Astrocyte of the cerebellum (primary cell): ENCODE measurements at regions not wholly inside any gene's neighbourhood (a gene's known extent, or its start where the extent isn't known, plus 50 kb on each side); places are given as distances from the start of the nearest gene placed in this dataset.

Source experiments
- DNase-seq: peaks from one replicate; pipeline ENCODE4 v3.0.0-alpha.2; 2011; ENCODE audit warnings: low read depth
- H3K4me3 ChIP-seq: 2 replicates; pipeline ENCODE4 v1.5.1; 2011; ENCODE audit warnings: mild to moderate bottlenecking, low read depth, low read length, moderate library complexity
- CTCF ChIP-seq: IDR thresholded peaks from 2 replicates; pipeline ENCODE4 v1.5.1; 2012; ENCODE audit warnings: low read length, low read depth, moderate library complexity, mild to moderate bottlenecking; ENCODE audit errors: missing control alignments
- in situ Hi-C: cut with HindIII; loops from 2 replicates; pipeline ENCODE4 v1.10.0; 2017; ENCODE audit warnings: low sequenced_read_pairs

- no peak for DNase-seq
- in situ Hi-C loops, result no loop called here
- no peak overlapping the region for H3K4me3 ChIP-seq
- TF ChIP-seq CTCF, result no peak
These were observed 1139.1 kb upstream of the CDH8 start for GRCh38 chr16:63175313-63175712.

- in situ Hi-C loops, result no loop called here
- DNase-seq, result no peak
- TF ChIP-seq CTCF, result no peak
- H3K4me3 ChIP-seq, result no peak overlapping the region
These were observed 1138.6 kb upstream of the CDH8 start for GRCh38 chr16:63174801-63175200.

- DNase-seq, result no peak
- TF ChIP-seq CTCF, result no peak
- H3K4me3 ChIP-seq, result no peak overlapping the region
- in situ Hi-C loops, result no loop called here
These were observed 1135.3 kb upstream of the CDH8 start for GRCh38 chr16:63171545-63171944.

- H3K4me3 ChIP-seq, result no peak overlapping the region
- DNase-seq, result no peak
- in situ Hi-C loops, result no loop called here
- TF ChIP-seq CTCF, result no peak
These were observed 1132.9 kb upstream of the CDH8 start for GRCh38 chr16:63169100-63169499.

GRCh38 chr16:63157818-63158217 is 1121.6 kb upstream of the CDH8 start:
- no peak for TF ChIP-seq CTCF
- no peak overlapping the region for H3K4me3 ChIP-seq
- no peak for DNase-seq
- in situ Hi-C loops, result no loop called here

GRCh38 chr16:63146251-63146650 is 1110.0 kb upstream of the CDH8 start:
- DNase-seq, result no peak
- TF ChIP-seq CTCF, result no peak
- in situ Hi-C loops, result no loop called here

GRCh38 chr16:63145411-63145810 is 1109.2 kb upstream of the CDH8 start:
- no peak for TF ChIP-seq CTCF
- in situ Hi-C loops, result no loop called here
- DNase-seq, result no peak
- no peak overlapping the region for H3K4me3 ChIP-seq

More at GRCh38 chr16:63146251-63146650, 1110.0 kb upstream of the CDH8 start:
- H3K4me3 ChIP-seq, result no peak overlapping the region
